NCI-H460 (cell line): ENCODE measurements at regions not wholly inside any gene's neighbourhood (a gene's known extent, or its start where the extent isn't known, plus 50 kb on each side); places are given as distances from the start of the nearest gene placed in this dataset.

Experiments used
- DNase-seq: peaks from one replicate; pipeline ENCODE4 v3.0.0-alpha.2; 2016; ENCODE audit warnings: low read depth; ENCODE audit errors: extremely low read depth

GRCh38 chr12:125193376-125194152 is 128.3 kb downstream of the AACS start:
- no peak for DNase-seq

- no peak for DNase-seq
Measured at GRCh38 chr12:125194163-125194773, 129.0 kb downstream of the AACS start.

- no peak for DNase-seq
Measured at GRCh38 chr12:125194987-125195386, 129.8 kb downstream of the AACS start.

- no peak for DNase-seq
Measured at GRCh38 chr12:125197326-125197725, 132.1 kb downstream of the AACS start.

GRCh38 chr12:125198652-125199051 is 133.4 kb downstream of the AACS start:
- DNase-seq, result no peak

GRCh38 chr12:125201090-125201489 is 135.9 kb downstream of the AACS start:
- DNase-seq, result no peak

GRCh38 chr12:125201940-125202339 is 136.7 kb downstream of the AACS start:
- DNase-seq, result no peak

- no peak for DNase-seq
Measured at GRCh38 chr12:125202421-125202820, 137.2 kb downstream of the AACS start.

GRCh38 chr12:125203145-125203765 is 138.0 kb downstream of the AACS start:
- no peak for DNase-seq

- no peak for DNase-seq
Measured at GRCh38 chr12:125205386-125205785, 140.2 kb downstream of the AACS start.

GRCh38 chr12:125206711-125207110 is 141.5 kb downstream of the AACS start:
- no peak for DNase-seq

- no peak for DNase-seq
Measured at GRCh38 chr12:125208334-125208733, 143.1 kb downstream of the AACS start.

- DNase-seq, result no peak
Measured at GRCh38 chr12:125208942-125209341, 143.7 kb downstream of the AACS start.

- DNase-seq, result no peak
Measured at GRCh38 chr12:125210104-125210755, 145.0 kb downstream of the AACS start.

- DNase-seq, result no peak
Measured at GRCh38 chr12:125211464-125211863, 146.2 kb downstream of the AACS start.

GRCh38 chr12:125214289-125214688 is 149.1 kb downstream of the AACS start:
- no peak for DNase-seq

- no peak for DNase-seq
Measured at GRCh38 chr12:125216756-125217155, 151.5 kb downstream of the AACS start.

- DNase-seq, result no peak
Measured at GRCh38 chr12:125217308-125217707, 152.1 kb downstream of the AACS start.

GRCh38 chr12:125218952-125219351 is 153.7 kb downstream of the AACS start:
- DNase-seq, result no peak

GRCh38 chr12:125220404-125221273 is 155.4 kb downstream of the AACS start:
- DNase-seq, result no peak
